GM18498 (cell line): ENCODE measurements at regions not wholly inside any gene's neighbourhood (a gene's known extent, or its start where the extent isn't known, plus 50 kb on each side); places are given as distances from the start of the nearest gene placed in this dataset.
"Not testable (repeated sequence)": the region's sequence is repeated elsewhere in the genome, so short reads cannot be mapped to it uniquely, and the experiment has no call there.

Experiments
- ATAC-seq: cut with Tn5 transposase; IDR thresholded peaks from one replicate; pipeline ENCODE4 v1.9.1; 2021; ENCODE audit warnings: mild to moderate bottlenecking, moderate library complexity; ENCODE audit not compliant: unreplicated experiment

GRCh38 chr2:7516484-7517063, 599.4 kb downstream of the RNF144A start:
- ATAC-seq, result no peak

GRCh38 chr2:7517088-7517487, 599.9 kb downstream of the RNF144A start:
- no peak for ATAC-seq

GRCh38 chr2:7517851-7518250, 600.6 kb downstream of the RNF144A start:
- no peak for ATAC-seq

GRCh38 chr2:7523481-7524120, 606.4 kb downstream of the RNF144A start:
- no peak for ATAC-seq

- ATAC-seq, result no peak
Observed at GRCh38 chr2:7524195-7524594, 607.0 kb downstream of the RNF144A start.

GRCh38 chr2:7525746-7526145, 608.5 kb downstream of the RNF144A start:
- ATAC-seq, result no peak

- no peak for ATAC-seq
Observed at GRCh38 chr2:7527165-7527722, 610.0 kb downstream of the RNF144A start.

- no peak for ATAC-seq
Observed at GRCh38 chr2:7530001-7530400, 612.8 kb downstream of the RNF144A start.

GRCh38 chr2:7539077-7539476, 621.9 kb downstream of the RNF144A start:
- no peak for ATAC-seq

GRCh38 chr2:7539760-7540159, 622.5 kb downstream of the RNF144A start:
- ATAC-seq, result no peak

- ATAC-seq, result no peak
Observed at GRCh38 chr2:7552825-7553570, 635.8 kb downstream of the RNF144A start.

GRCh38 chr2:7555260-7555659, 638.0 kb downstream of the RNF144A start:
- no peak for ATAC-seq

GRCh38 chr2:7557376-7557775, 640.2 kb downstream of the RNF144A start:
- no peak for ATAC-seq

GRCh38 chr2:7559791-7560190, 642.6 kb downstream of the RNF144A start:
- ATAC-seq, result no peak

GRCh38 chr2:7566382-7566881, 649.2 kb downstream of the RNF144A start:
- ATAC-seq, result no peak

GRCh38 chr2:7567116-7567515, 649.9 kb downstream of the RNF144A start:
- not testable (repeated sequence) for ATAC-seq

- no peak for ATAC-seq
Observed at GRCh38 chr2:7567646-7568045, 650.4 kb downstream of the RNF144A start.

- ATAC-seq, result no peak
Observed at GRCh38 chr2:7570247-7570646, 653.0 kb downstream of the RNF144A start.

- ATAC-seq, result no peak
Observed at GRCh38 chr2:7571701-7572100, 654.5 kb downstream of the RNF144A start.

GRCh38 chr2:7572450-7572849, 655.2 kb downstream of the RNF144A start:
- ATAC-seq, result no peak

- no peak for ATAC-seq
Observed at GRCh38 chr2:7573166-7573825, 656.1 kb downstream of the RNF144A start.
